ENCODE measurements at regions not wholly inside any gene's neighbourhood (a gene's known extent, or its start where the extent isn't known, plus 50 kb on each side); places are given as distances from the start of the nearest gene placed in this dataset.

DNA sequence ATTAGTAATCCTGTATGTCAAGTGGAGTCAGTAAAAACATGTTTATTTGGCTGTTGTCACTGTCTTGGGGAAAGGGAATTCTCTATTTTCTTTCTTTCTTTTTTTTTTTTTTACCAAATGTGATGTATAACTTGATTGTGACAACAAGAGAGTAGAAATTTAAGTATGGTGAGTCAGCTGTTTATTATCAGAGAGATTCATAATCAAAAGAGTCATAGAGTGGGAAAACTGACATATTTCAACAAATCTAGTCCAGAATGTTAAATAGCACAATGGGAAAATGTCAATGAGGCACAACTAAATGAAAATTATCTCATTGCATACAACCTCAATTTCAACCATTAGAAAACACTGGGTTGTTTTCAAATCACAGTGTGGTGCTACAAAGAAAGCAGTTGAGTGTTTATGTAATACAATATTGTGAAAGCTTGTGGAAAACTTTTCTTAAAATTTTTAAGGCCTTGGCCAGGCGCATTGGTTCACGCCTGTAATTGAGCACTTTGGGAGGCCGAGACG lies 111.9 kb upstream of the DTNA start:
- DNase-seq = no peak

DNA sequence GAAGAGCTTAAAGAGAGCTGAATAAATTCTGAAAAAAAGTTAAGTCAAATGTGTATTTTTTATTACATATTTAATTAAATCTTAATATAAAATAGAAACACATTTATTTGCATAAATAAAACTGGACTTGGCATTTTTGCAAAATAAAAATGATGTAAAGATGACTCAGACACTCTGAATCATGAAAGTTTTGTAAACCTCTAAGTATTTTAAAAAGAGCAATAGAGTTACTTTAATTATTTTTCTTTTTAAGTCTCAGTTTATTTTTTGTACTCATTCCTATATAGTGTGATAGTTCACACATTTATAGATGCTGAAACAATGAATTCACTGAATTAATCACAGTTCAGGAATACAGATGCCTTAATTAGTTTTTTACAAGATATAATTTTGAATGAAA lies 109.9 kb upstream of the DTNA start:
- DNase-seq = no peak

DNA sequence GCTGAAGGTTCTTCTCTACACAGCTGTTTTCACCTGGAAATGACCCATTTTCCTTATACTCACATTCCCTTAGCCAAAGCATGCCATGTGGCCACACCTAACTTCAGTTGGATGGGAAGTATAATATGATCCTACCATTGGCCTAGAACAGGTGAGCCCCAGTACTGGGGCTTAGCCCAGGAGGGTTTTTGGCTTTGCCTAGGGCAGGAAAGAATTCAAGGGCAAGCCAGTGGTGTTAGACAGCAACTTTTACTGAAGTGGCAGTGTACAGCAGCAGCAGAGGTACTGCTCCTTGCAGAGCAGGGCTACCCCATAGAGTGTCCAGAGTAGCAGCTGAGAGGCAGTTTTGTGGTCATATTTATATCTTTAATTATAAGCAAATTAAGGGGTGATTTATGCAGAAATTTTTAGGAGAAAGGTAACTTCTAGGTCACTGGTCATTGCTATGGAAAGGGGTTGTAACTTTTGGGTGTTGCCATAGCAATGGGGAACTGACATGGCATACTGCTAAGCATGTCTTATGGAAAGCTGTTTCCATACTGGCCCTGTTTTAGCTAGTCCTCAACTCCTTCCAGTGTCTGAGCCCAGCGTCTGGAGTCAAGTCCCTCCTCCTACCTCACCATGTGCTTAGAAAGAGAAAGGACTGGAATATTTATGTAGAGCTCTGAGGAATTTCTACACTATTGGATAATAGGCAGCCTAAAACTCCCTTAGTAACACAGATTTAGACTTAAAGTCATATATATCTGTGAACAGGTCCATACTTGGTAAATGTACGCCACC lies 109.0 kb upstream of the DTNA start:
- DNase-seq = no peak

DNA sequence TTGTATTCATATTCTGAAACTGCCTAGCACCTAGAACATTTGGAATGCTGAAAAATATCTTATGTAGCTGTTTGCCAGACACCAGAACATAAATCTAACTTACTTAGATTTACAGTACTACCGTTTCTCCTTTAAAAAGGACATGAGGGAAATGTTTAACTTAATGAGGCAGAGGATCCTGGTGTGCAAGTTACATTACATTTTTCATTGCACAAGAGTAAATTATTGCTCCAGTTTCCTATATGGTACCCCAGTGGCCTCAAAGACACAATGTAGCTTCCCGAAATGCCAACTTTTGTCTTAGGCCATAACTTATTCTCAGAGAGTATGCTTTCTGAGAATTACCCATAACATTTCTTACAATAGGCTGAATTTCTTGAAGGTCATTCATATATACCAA lies 105.5 kb upstream of the DTNA start:
- DNase-seq = no peak

DNA sequence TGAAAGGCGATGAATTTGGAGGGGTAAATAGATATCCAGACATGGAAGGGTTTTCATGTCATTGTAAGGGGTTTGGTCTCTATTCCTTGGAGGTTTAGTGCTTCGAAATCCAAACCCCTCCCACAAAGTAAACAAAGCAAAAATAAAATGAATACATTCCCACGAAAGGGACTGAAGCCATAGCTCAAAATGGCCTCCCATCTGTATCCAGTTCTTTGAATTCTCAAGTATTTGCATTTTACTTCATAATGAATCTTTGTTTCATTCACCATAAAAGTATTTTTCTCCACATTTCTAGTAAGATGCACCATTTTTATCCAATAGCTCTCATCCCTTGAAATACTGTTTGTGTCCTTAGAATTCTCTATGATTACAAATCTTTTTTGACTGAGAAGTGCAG lies 103.2 kb upstream of the DTNA start:
- DNase-seq = no peak

DNA sequence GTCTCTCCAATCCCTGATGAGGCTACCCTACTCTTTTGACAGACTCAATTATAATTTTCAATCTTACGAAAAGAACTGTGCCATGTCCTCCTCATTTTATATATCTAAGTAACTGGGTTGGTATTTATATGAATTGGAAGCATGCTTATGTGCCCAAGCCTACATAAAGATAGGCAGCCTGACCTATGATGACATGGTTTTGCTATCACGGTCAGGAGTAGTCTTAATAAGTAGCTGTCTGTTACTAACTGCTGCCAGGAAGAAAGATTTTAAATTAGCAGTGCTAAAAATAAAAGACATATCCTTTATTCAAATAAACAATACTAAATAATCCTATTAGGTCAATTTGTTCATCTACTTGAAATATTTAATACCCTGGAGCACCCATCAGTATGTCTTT lies 102.0 kb upstream of the DTNA start:
- no peak for DNase-seq

DNA sequence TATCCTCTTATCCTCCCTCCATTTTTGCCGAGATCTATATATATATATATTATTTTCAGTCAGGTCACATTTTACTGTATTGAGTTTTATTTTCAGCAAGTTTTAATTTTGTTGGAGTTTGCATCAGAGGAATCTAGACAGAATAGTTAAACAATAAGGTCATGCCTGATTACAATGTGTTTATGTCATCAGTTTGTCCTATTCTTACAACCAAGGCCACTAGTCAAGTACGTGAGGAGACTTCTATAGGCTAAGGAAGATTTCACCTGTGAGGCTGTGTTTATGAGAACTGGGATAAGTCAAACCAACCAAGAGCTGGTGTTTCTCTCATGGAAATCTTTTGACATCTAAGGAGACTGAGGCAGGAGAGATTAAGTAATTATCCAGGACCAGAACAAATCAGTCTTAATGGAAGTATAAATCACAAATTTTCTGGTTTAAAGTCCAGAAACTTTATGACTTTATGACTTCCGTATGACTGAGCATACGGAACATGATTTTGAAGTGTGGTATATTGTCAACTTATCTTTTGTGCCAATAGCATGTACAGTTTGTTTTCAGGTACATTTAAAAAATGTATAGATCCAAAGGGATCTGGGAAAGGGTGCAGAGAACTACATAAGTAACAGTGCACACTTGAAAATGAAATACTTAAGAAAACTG lies 100.0 kb upstream of the DTNA start:
- DNase-seq = no peak

DNA sequence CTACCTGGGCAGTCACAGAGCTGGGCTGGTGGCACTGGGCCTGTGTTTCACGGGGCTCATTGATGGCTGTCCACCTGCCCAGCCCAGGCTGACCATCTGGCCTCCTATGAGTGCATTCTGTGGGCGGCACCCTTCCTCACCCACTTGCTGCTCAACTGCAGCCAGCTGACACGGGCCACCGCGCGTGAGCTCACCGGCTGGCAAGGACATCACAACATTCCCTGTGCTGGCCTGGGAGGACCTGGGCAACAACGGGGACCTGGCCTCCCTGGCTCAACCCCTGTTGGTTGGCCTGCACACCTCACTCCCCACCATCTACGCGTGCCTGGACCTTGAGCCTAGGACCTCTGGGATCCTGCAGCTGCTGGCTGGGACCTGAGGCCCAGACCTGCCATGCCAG lies 98.2 kb upstream of the DTNA start:
- no peak for DNase-seq

DNA sequence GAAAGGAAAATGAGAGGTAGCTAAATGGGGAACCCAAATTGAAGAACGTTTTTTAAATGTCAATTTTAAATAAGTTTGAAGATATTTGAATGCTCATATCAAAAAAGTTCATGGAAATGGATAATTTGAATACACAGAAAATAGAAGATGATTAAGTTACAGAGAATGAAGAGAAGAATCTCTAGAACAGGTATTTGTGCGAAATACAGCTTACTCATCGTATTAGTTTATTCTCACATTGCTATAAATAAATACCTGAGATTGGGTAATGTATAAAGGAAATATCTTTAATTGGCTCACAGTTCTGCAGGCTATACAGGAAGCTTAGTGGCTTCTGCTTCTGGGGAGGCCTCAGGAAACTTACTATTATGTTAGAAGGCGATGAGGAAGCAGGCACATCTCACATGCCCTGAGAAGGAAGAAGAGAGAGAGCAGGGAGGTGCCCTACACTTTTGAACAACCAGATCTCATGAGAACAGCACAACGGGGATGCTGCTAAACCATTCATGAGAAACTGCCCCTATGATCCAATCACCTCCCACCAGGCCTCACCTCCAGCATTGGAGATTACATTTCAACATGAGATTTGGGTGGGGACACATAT lies 89.7 kb upstream of the DTNA start:
- DNase-seq = no peak

DNA sequence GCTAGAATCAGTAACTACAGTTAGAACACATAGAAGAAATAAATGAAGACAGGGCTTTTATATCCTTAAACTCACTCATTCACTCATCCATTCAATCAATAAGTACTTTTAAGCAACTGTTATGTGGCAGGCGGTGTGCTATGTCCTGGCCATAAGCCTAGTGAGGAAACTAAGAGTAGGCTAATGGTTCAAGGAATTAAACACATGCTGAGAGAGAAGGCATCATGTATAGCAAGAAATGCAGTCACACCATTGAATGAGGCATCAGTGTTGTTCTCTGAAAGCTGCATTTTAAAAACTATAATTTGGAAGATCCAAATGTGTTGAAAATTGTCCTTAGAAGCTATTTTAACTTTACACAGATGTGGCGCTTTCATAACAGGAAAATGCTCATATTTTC lies 86.5 kb upstream of the DTNA start:
- no peak for DNase-seq

DNA sequence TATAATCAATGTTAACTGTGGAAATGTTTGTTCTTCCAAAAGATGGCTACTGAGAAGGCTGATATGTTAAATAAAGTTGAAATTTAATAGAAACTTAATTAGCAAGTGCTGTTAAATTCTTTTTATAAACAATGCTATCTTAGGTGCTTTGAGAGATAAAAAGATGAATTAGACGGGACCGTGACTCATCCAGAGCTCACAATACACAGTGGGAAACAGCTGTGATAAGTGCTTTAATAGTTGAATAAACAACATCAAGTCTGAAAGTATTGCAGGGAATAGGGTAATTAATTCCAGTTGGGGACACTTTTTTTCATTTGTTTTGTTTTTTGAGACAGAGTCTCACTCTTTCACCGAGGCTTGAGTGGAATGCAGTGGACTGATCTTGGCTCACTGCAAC lies 85.5 kb upstream of the DTNA start:
- no peak for DNase-seq

DNA sequence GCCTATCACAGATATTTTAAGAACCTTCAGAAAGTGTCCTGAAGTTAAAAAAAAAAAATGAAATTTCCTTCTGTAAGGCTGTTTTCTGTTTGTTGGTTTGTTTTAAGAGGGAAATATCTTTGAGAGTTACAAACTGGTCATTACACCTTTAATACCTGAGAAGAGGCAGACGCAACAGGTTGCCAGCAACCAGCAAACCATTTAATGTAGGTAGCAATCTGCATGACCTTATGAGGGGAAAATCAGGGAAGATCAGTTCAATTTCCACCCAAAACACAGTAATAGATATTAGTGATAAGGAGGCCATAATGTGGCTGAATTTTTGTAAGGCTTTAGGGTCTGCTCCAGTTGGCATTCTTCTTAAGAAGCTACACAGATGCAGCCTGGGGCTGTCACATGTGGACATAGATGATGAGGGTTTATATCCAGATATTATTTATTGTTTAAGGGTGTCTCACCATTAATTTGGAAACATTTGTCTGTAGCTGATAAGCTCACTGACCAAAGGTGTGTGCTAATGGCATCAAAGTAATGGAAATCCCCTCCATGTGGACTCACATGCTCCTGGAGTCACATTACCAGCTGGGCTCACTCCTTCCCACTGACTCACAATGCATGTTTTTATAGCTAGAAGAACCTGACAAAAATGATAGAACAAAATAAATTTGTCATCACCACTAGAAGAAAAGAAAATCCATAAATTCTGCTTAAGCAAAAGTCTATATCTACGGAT lies 83.5 kb upstream of the DTNA start:
- no peak for DNase-seq

DNA sequence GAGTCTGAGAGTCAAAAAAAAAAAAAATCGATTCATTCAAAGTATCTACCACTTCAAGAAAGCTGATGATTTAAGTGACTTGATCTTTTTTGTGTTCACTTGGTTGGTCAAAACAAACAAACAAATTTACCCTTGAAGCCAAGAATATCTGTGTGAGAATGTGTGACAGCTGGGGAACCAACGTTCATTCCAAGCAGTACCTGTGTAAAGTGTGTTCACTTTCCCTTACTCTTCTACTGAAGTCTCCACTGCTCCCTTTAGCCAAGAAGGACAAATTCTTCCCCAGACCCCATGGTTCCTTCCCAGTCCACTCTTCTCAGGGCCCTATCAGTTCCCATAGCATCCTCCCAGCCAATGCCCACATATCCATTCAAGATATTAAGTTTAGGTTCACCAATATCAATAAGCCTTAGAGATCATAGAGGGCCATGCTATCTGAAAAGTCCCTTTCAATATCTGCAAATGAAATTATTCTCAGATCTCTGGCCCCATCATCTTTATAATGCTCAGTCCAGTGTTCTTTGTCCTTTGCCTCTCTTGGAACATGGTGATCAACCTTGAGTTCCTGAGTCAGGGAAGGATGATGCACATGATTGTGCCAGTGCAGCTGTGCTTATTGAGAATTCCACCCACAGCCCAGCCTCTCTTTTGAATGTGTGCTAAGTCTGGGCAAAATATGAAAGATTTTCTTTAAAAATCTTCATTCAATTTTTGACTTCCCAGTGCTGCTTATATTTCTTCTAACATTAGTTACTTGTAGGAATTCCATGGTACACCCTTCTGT lies 82.8 kb upstream of the DTNA start:
- no peak for DNase-seq

DNA sequence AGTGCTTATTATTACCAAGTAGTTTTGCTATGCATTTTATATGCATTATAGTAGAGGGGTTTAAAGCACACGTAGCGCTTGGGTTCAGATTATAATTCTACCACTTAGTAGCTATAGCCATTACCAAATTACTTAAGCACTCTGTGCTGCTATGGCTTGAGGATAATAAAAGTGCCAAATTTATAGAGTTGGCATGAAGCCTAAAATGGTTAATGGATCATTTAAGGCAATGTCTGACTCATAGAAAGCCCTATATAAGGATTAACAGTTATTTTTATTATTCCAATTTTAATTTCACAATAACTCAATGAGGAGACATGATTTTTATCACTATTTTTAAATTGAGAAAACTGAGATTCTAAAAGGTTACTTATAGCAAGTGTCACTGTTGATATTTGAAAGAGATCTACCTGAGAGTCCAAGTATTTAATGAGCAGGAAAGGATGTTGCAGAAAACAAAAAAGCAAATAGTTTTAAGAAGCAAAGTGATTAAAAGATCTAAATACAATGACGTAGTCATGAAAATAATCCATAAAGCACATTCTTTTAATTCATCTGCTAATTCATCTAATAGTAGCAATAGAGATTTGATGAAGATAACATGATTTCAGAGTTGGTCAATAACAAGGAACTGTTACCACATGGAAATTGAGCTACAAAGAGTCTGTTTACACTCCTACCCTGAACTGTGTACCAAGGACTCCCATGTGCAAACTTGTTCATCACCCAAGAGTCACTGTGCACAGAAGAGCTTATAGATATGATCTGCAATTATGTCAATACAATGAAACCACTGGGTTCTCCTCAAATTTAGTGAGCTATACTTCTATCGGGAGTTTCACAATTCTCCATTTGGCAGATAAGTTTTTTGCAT lies 78.8 kb upstream of the DTNA start:
- no peak for DNase-seq

DNA sequence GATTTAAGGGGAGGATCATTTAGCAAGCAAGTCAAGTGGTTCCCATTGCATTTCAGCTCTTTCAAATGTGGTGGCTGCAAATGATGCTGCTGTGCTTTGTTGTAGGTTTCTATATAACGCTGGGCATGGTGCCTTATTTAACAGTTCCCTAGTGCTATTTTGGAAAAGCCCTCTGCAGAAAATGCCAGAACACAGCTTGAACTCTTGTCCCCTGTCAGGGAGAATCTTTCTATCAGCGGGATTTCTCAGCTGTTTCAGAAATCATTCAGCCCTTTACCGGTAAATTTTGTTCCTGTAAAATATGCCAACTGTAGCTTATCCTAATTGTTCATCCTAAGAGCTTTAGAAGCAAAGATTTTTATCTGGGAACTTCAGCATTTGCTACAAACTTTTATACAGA lies 77.8 kb upstream of the DTNA start:
- DNase-seq = no peak

DNA sequence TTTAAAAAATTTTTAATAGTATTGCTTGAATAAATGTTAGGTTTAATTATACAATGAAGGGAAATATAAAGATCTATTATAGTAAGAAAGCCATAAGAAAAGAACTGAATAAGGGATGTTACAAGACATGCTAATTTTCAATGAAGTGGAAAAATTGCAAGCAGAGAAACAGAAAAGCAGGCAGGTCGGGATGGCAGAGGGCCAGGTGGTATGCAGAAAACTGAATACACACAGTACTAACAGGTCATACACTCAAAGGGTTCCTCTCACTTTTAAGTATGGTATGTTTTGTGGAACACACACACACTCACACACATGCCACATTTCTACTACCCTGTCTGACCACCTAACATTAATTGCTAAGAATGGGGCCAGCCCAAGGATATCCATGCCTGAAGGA lies 76.7 kb upstream of the DTNA start:
- DNase-seq = no peak

DNA sequence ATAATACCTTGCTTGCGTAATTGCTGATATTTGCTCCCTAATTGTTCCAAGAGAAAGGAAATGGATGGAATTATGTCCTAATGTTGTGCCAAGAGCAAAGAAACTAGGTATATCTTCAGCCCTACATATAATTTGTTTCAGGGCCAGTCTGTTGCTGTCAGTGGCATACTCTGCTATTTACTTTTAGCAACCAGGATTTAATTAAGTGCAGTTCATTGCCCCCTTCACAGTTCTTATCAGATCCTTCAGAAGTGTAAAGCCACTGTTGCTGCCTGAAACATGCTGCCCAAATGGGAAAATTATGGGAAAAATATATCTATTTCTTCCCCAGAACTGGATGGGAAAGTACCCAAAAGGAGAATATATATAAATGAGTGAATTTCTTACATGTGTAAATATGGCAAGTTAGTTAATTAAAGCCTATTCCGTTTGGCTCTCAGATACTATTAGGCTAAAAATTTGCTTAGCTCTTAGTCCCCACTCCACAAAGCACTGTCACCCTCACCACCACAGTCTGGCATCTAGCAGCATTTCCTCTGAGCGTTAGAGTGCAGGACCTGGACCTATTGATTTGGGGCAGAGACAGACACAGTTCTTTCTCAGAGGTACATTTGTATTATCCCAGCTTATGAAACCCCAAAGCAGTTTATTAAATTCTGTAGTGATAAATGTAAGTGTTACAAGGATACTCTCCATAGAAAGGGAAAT lies 72.8 kb upstream of the DTNA start:
- DNase-seq = no peak

DNA sequence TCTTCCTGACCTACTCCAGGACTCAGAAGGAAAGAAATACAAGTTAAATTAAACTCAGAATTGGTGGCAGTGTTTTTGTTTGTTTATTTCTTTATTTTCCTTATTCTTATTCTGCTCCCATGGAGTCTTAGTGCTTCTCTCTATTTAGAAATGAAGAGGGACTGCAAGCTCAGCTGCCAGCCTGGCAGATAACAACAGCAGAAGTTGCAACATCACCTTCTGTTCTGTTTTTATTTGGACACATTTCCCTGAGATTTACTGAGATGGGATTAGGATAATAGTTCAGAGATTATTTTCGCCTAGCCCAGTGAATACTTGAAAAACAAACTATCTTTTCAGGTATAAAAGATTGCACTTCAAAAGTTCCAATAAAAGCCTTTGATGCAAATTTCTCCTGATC lies 70.4 kb upstream of the DTNA start:
- no peak for DNase-seq

DNA sequence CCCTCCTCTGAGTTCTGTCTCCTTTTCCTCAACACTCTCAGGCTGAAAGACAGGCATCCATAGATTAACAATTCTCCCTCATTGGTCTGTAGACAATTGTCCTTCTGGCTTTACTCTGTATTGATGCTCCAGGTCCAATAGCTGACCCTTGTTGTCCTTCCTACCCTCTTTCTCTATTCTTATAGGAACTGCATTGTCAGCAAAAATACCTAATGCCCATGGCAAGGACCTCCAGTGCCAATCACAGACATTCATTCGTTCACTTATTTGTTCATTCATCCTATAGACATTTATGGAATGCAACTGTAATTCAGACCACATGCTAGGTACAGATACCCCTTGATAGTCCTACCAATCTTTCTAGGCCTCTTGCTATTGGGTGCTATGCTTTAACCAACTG lies 69.8 kb upstream of the DTNA start:
- DNase-seq = no peak

DNA sequence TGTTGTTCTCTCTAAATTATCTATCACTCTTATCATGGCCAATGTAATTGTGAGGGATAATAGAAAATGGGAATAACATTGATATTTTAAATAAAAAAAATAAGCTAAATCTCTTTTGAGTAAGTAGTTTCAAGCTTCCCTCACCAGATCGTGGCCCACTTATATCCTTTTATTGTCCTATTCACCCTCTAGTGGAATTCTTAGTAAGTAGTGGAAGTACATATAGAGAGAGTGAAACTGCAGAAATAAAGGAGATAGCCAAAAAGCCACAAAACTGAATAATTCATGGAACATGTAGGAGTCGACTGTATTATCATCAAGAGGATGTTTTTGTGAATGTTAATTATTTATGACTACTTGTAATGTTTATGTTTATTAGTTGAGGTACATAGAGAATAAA lies 66.1 kb upstream of the DTNA start:
- DNase-seq = no peak

DNA sequence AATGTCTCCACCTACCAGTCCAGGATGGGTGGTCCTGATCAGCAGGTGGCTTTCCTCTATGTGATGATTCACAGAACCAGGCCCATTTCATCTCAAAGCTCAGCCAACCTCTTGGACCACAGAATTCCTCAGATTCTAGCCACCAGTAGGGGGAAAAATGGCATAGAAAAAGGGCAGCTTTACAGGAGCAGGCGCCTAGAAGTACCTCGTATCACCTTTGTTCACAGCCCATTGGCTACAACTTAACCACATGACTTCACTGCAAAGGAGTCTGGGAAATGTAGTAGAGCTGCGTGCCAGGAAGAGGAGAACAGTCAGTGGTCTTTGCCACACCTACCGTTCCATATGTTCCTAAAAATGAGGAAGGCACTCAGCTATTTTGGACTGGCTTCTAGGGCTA lies 62.8 kb upstream of the DTNA start:
- no peak for DNase-seq

All from CD4-positive, alpha-beta T cell treated with Interleukin-21 for 1 hour (primary cell).